IMR-90 (cell line): ENCODE measurements at regions not wholly inside any gene's neighbourhood (a gene's known extent, or its start where the extent isn't known, plus 50 kb on each side); places are given as distances from the start of the nearest gene placed in this dataset.
A peak's percentile ranks its signal among the peaks of the same experiment; 100 is the strongest.

Experiments used
- ATAC-seq: fragments of 200-7000 bp; cut with Tn5 transposase; 2 replicates; pipeline ENCODE4 v1.9.1; 2020; ENCODE audit warnings: low read depth, mild to moderate bottlenecking, moderate library complexity
- BruUV-seq: library from RNA; stranded (reverse); fragments of 400-500 nt; replicated peaks from 2 replicates; lab custom pipeline; 2021; lab: Mats Ljungman, UMichigan
- CTCF ChIA-PET: fragments of 300-600 bp; formaldehyde crosslinking; extraction: SDS; loops from one replicate; lab custom pipeline; 2021; ENCODE audit warnings: antibody characterized with exemption; lab: Yijun Ruan, JAX
- POLR2A ChIA-PET: fragments of 300-600 bp; sonication (Branson Sonifier 250); formaldehyde crosslinking; loops from one replicate; lab custom pipeline; 2022; ENCODE audit warnings: antibody characterized with exemption; ENCODE audit not compliant: unreplicated experiment; lab: Charles Lee
- DNase-seq: peaks from one replicate; pipeline ENCODE4 v3.0.0; 2013
- H2AFZ ChIP-seq: replicated peaks from 2 replicates; pipeline ENCODE3; 2013; ENCODE audit warnings: low read length, mild to moderate bottlenecking; ENCODE audit not compliant: poor library complexity
- H2AK5ac ChIP-seq: 2 replicates; pipeline ENCODE4 v1.6.1; 2013; ENCODE audit warnings: low read depth, low read length, inconsistent platforms
- H2AK9ac ChIP-seq: replicated peaks from 2 replicates; pipeline ENCODE3; 2013; ENCODE audit warnings: mild to moderate bottlenecking, low read depth, low read length, moderate library complexity; ENCODE audit not compliant: poor library complexity
- H2BK120ac ChIP-seq: 2 replicates; pipeline ENCODE4 v1.6.1; 2013; ENCODE audit warnings: low read depth, low read length, inconsistent platforms
- H2BK15ac ChIP-seq: 3 replicates; pipeline ENCODE4 v1.6.1; 2013; ENCODE audit warnings: low read depth, low read length, inconsistent platforms
- H2BK20ac ChIP-seq: 2 replicates; pipeline ENCODE4 v1.6.1; 2013; ENCODE audit warnings: low read depth, mild to moderate bottlenecking, inconsistent platforms, low read length, moderate library complexity
- H2BK5ac ChIP-seq: 2 replicates; pipeline ENCODE4 v1.6.1; 2013; ENCODE audit warnings: mild to moderate bottlenecking, low read depth, low read length, inconsistent platforms; ENCODE audit not compliant: poor library complexity, severe bottlenecking
- H3K14ac ChIP-seq: replicated peaks from 2 replicates; pipeline ENCODE4 v1.6.1; 2013; ENCODE audit warnings: low read depth, low read length, inconsistent platforms
- H3K18ac ChIP-seq: 2 replicates; pipeline ENCODE4 v1.6.1; 2013; ENCODE audit warnings: low read depth, low read length, control low read depth
- H3K23ac ChIP-seq: 2 replicates; pipeline ENCODE4 v1.6.1; 2013; ENCODE audit warnings: low read depth, low read length, inconsistent platforms
- H3K27ac ChIP-seq: 2 replicates; pipeline ENCODE4 v1.5.1; 2013; ENCODE audit warnings: mild to moderate bottlenecking, control low read depth, low read length; ENCODE audit not compliant: insufficient read depth
- H3K27me3 ChIP-seq: 2 replicates; pipeline ENCODE4 v1.6.1; 2013; ENCODE audit warnings: low read length; ENCODE audit not compliant: control insufficient read depth, insufficient read depth
- H3K36me3 ChIP-seq: 2 replicates; pipeline ENCODE4 v1.6.1; 2013; ENCODE audit warnings: low read length, mixed read lengths; ENCODE audit not compliant: control insufficient read depth, insufficient read depth
- H3K4ac ChIP-seq: 2 replicates; pipeline ENCODE4 v1.6.1; 2013; ENCODE audit warnings: low read depth, low read length, inconsistent platforms
- H3K4me1 ChIP-seq: 2 replicates; pipeline ENCODE4 v1.6.1; 2013; ENCODE audit warnings: low read length, mixed read lengths; ENCODE audit not compliant: control insufficient read depth, insufficient read depth
- H3K4me2 ChIP-seq: 2 replicates; pipeline ENCODE4 v1.6.1; 2013; ENCODE audit warnings: low read depth, mild to moderate bottlenecking, control low read depth, low read length, moderate library complexity
- H3K4me3 ChIP-seq: 2 replicates; pipeline ENCODE4 v1.5.1; 2013; ENCODE audit warnings: low read depth, mild to moderate bottlenecking, control low read depth, low read length, moderate library complexity; ENCODE audit not compliant: insufficient read depth
- H3K56ac ChIP-seq: 2 replicates; pipeline ENCODE4 v1.6.1; 2013; ENCODE audit warnings: low read length, inconsistent platforms; ENCODE audit not compliant: insufficient read depth; ENCODE audit errors: extremely low read depth
- H3K79me1 ChIP-seq, 2 experiments: 2 replicates each; pipeline ENCODE4 v1.6.1; 2013; ENCODE audit warnings: low read length in 2 of 2, inconsistent platforms in 1 of 2, low read depth in 1 of 2
- H3K9ac ChIP-seq: 2 replicates; pipeline ENCODE4 v1.6.1; 2013; ENCODE audit warnings: low read depth, low read length, control low read depth
- H3K9me1 ChIP-seq: 2 replicates; pipeline ENCODE4 v1.6.1; 2013; ENCODE audit warnings: low read length, inconsistent platforms; ENCODE audit not compliant: insufficient read depth
- H3K9me3 ChIP-seq: 2 replicates; pipeline ENCODE4 v1.6.1; 2013; ENCODE audit warnings: low read length; ENCODE audit not compliant: control insufficient read depth, insufficient read depth
- H4K20me1 ChIP-seq: 2 replicates; pipeline ENCODE4 v1.6.1; 2013; ENCODE audit warnings: low read length, inconsistent platforms; ENCODE audit not compliant: insufficient read depth
- H4K5ac ChIP-seq: 2 replicates; pipeline ENCODE4 v1.6.1; 2013; ENCODE audit warnings: mild to moderate bottlenecking, low read depth, low read length, control low read depth
- H4K8ac ChIP-seq, 2 experiments: 2 replicates each; pipeline ENCODE4 v1.6.1; 2013; ENCODE audit warnings: low read depth in 2 of 2, low read length in 2 of 2, control low read depth in 1 of 2, inconsistent platforms in 1 of 2
- H4K91ac ChIP-seq: 2 replicates; pipeline ENCODE4 v1.6.1; 2013; ENCODE audit warnings: low read depth, low read length, inconsistent platforms; ENCODE audit not compliant: insufficient read depth
- MXI1 ChIP-seq: IDR thresholded peaks from 2 replicates; pipeline ENCODE4 v1.6.1; 2012; ENCODE audit warnings: low read depth, mild to moderate bottlenecking, low read length, moderate library complexity, borderline replicate concordance
- NFE2L2 ChIP-seq: fragments of 150-350 bp; IDR thresholded peaks from 2 replicates; pipeline ENCODE4 v1.6.1; 2016; ENCODE audit warnings: low read depth, mild to moderate bottlenecking, low read length
- WGBS, 2 experiments: methylation state at CpG; one replicate each; pipeline versions ENCODE4 v1.1.5 to v1.1.7; 2013; ENCODE audit warnings: missing lambda C conversion rate in 2 of 2; ENCODE audit not compliant: insufficient read length in 1 of 2; ENCODE audit errors: extremely low coverage in 2 of 2; 5-methylcytosine and 5-hydroxymethylcytosine counted together
- dilution Hi-C: fragments of 300-500 bp; cut with HindIII; formaldehyde crosslinking; loops from one replicate; pipeline ENCODE4 v1.14.3; 2018; ENCODE audit warnings: low sequenced_read_pairs; ENCODE audit not compliant: unreplicated experiment
- in situ Hi-C: fragments of 300-500 bp; cut with MboI; formaldehyde crosslinking; loops from 3 replicates; pipeline ENCODE4 v1.14.3; 2019; ENCODE audit warnings: low sequenced_read_pairs, inconsistent platforms, mixed read lengths
- intact Hi-C: fragments of 100-400 bp; cut with micrococcal nuclease; formaldehyde crosslinking; loops from 2 replicates; pipeline ENCODE4 v1.10.0; 2022

GRCh38 chr20:5492937-5493336 is 117.9 kb downstream of the GPCPD1 start:
- Histone ChIP-seq H3K4me3 (no peak overlapping the region), H3K9me1 (no peaks in the 10 kb centered on the region), H4K91ac (no peak overlapping the region), H3K9me3 (no peaks in the 10 kb centered on the region), H2BK5ac (no peak overlapping the region), H3K27ac (no peak overlapping the region), H2BK20ac (no peak overlapping the region), H3K4me2 (no peak overlapping the region), H4K8ac (no peak overlapping the region), H3K36me3 (no peaks in the 10 kb centered on the region), H3K18ac (no peak overlapping the region), H3K23ac (no peak overlapping the region), H3K27me3 (peaks cover 7% of the 10 kb centered on the region), H2AFZ (no peak overlapping the region), H2AK5ac (no peak overlapping the region), H3K79me1 (no peaks in the 10 kb centered on the region), H3K14ac (no peak overlapping the region), H3K56ac (no peak overlapping the region), H3K9ac (no peak overlapping the region), H4K20me1 (no peaks in the 10 kb centered on the region), H3K4me1 (no peaks in the 10 kb centered on the region), H2AK9ac (no peak overlapping the region), H4K5ac (no peak overlapping the region), H2BK15ac (no peak overlapping the region), H2BK120ac (no peak overlapping the region), H3K4ac (no peak overlapping the region)
- DNase-seq (no peak), ATAC-seq (no peak)
- POLR2A ChIA-PET = no interaction called here
- TF ChIP-seq NFE2L2 (peak; percentile 52), MXI1 (no peak)
- BruUV-seq = no TSS peak
- in situ Hi-C loops (no loop called here), dilution Hi-C loops (no loop called here), intact Hi-C loops (no loop called here)
- CTCF ChIA-PET = no interaction called here
- WGBS, 2 experiments = 100% methylated on average over 1 of the region's 5 CpGs; no CpG with 5 or more reads in 1 of the 2 experiments
